GM21515 (cell line): ENCODE measurements at regions not wholly inside any gene's neighbourhood (a gene's known extent, or its start where the extent isn't known, plus 50 kb on each side); places are given as distances from the start of the nearest gene placed in this dataset.

ENCODE experiments used
- ATAC-seq: cut with Tn5 transposase; IDR thresholded peaks from one replicate; pipeline ENCODE4 v1.9.1; 2021; ENCODE audit not compliant: unreplicated experiment

DNA sequence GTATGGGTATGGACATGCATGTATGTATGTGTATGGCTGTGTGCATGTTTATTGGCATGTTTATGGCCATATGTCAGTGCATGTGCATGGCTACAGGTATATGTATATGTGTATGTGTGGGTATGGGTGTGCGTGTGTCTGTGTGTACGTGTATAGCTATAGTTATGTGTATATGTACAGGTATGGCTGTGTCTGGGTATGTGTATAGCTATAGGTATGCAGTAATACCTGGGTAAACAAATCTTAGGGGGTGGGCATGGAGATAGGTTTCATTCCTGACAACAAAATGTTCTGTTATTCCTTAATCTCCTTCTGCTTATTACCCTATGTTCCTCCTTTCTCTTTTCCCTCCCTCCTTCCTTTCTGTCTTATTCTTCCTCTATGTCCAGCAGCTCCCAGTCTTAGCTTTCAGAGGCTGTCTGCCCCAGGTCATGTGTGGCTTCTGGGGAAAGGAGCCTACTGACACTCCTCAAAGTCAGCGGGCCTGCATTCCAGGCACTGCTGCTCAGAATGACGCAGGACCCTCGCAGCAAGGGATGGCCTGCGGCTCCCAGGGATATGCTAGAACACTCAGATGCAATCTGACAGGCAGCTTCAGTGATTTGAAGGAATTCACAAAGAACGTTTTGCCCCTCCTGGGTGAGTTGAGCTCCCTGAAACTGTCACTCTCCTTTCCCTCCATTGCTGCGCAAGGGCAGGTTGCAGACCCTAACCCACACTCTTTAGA, 139.3 kb upstream of the PHACTR1 start:
- no peak for ATAC-seq

DNA sequence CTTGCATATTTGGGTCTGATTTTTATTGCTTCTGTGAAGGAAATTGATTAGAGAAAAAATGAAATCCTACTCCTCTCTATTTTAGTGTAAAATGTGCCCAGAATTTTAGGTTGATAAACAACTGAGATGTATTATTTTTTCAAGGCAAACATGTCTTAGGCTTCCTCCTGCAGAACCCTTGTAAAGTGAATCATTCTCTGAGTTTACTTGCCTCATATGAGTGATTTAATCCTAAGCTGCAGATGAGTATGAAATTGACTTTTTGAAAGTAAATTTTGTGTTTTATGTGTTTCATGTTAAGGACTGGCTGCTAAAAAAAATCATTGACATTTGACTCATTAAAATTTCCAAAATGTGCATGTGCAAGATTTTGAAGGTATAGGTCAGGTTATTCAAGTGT, 138.5 kb upstream of the PHACTR1 start:
- no peak for ATAC-seq

DNA sequence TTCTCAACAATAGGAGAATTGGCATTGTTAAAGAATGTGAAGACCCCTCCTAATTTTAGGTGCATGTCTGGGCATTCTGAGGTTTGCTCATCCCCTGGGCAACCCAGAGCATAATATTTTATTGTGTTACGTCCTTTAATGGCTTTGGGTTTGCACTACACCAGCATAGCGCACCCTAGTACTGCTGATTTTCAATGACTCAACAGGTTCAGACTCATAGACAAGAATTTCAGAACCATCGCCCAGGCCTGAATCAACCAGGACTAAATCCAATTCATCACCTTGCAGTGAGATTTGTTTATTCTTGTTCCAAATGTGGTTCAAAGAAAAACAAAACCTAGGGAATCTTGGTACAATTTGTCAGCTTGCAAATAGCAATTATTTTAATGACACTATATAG, 137.8 kb upstream of the PHACTR1 start:
- ATAC-seq: no peak

DNA sequence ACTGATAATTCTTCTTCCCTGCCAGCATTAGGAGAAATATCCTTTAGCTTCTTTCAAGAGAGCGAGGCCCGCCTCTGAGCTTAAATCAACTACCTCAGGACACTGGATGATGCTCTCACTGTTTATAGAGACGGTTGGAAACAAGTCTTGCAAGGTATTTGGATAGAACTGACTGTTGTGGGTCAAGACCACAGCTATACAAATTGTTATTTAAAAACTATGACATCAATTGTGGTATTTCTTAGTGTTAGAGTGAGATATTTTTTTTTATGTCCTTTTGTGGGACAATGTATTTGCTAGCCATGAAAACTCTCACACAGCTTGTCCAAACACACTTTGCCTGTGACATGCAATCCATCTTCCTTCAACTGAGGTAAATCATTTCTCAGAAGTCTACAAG, 136.3 kb upstream of the PHACTR1 start:
- no peak for ATAC-seq

DNA sequence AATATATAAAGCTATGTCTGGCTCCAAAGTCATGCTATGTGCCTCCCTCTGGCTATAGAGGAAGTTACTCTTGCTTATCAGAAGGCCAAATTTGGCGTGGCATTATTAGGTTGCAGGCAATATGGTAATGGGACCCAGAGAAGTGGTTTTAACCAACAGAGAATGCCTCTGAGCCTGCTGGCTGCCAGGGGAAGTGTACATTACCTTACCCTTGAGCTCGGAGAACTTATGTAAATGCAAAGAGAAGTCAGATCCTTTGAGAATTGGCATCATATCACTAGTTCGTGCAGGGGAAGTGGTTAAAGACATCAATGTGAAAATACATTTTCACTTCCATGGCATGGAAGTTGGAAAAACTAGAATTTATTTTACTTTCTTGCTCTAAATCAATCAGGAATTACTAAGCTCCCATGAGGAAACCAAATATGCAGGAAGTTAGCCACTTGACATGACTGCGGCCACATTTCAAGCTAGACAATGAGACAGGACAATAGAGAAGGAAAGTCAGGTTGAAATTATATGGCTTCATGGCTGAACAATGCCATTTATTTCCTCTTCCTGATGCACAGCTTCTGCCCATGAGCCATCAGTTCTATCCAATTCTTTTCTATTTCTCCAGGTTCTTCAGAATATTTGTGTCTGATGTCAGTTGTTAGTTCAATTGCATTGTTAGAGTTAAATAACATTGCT, 134.0 kb upstream of the PHACTR1 start:
- no peak for ATAC-seq

DNA sequence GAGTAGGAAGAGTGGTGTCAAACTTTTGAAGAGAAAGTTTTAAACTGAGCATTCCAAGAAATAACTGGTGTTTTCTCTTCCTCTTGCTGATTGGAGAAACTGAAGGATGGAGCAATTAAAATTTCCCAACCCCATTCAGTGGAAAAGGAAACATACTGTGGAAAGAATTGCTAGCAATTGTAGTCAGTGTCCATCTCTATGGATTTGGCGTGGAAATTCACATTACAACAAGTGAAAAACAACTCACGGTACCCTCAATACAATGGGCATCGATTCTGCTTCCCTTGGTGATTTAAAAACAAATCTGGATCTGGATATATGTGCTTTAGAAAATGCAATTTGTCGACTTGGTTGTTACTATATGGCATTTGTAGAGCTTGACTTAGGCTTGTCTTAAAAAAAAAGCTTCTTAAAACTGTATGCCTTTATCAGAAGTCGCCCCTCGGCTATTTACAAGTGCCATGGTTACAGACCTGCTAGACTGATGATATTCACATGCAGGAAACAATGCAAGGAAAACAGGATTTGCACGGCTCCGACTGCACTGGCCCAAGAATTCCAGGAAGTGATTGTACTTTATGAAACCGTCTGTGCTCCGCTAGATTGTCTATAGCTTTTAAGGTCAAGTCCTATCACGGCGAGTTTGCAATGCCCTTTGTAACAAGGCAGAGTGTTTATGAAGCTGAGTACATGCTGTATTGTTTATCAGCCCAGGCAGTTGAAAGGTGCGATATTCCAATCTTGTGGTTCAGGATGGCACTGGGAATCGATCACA, 131.7 kb upstream of the PHACTR1 start:
- no peak for ATAC-seq

DNA sequence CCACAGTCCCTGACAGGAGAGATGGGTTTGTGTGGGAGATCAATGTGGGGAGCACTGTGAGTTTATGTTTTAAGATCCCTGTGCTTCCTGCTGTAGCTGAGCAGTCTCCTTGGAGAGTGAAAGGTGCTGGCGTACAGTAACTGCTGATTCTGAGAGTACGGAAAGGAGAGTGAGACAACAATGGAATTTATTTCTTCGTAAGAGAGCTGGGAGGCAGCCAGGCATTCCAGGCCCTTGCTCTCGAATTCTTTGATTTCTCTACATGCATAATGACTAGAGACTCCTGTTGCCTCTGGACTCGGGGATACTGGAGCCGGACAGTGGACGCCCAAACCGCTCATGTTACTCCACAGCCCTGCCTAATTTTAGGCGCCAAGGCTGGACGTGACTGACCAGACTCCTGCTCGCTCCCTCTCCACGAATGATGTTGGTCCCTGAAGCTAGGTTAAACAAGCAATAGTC, 131.0 kb upstream of the PHACTR1 start:
- ATAC-seq: no peak

DNA sequence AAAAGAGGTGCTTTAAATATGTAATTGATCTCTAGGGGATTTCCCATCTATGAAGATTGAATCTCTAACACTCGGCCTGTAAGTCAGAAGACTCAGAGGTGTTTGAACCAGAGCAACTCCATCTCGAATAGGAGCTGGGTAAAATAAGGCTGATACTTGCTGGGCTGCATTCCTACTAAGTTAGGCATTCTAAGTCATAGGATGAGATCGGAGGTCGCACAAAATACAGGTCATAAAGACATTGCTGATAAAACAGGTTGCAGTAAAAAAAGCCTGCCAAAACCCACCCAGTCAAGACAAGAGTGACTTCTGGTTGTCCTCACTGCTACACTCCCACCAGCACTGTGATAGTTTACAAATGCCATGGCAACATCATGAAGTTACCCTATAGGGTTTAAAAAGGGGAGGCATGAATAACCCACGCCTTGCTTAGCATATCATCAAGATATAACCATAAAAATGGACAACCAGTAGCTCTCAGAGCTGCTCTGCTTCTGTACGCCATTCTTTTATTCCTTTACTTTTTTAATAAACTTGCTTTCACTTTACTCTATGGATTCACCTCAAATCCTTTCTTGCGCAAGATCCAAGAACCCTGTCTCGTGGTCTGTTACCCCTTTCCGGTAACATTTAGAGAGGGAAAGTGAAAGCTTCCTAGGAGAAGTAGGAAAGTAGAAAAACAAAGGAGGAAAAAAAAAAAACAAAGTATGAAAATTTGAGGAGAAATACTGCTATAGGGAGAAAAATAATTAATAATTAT, 129.7 kb upstream of the PHACTR1 start:
- no peak for ATAC-seq

DNA sequence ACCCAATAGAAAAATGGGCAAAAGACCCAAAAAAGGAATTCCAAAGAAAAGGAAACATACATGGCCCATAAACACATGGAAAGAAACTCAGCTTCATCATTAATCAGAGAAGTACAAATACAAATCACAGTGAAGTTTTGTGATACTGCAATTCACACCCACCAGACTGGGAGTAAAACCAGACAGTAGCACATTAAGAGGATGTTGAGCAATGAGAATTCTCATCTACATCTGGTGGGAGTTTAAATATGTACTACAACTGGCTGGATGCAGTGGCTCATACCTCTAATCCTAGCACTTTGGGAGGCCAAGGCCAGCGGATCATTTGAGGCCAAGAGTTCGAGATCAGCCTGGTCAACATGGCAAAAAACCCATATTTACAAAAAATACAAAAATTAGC, 125.7 kb upstream of the PHACTR1 start:
- ATAC-seq: no peak

DNA sequence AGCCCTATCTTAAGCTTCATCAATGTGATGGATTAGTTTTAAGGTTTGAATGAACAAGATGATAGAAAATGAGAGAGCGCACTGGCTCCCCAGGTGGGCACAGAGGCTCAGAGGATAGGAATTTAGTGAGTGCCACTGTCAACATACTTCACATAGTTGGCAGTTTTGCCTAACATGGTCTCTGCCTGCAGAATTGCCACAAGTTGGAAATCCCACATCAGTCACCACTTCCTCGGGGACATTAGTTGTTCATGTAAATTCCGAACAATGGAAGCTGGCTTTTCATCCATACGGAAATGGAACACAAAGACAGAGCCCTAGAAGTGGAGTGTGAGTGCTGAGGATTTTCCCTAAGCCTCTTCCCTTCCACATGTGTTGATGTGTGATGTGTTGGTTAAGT, 123.9 kb upstream of the PHACTR1 start:
- no peak for ATAC-seq

DNA sequence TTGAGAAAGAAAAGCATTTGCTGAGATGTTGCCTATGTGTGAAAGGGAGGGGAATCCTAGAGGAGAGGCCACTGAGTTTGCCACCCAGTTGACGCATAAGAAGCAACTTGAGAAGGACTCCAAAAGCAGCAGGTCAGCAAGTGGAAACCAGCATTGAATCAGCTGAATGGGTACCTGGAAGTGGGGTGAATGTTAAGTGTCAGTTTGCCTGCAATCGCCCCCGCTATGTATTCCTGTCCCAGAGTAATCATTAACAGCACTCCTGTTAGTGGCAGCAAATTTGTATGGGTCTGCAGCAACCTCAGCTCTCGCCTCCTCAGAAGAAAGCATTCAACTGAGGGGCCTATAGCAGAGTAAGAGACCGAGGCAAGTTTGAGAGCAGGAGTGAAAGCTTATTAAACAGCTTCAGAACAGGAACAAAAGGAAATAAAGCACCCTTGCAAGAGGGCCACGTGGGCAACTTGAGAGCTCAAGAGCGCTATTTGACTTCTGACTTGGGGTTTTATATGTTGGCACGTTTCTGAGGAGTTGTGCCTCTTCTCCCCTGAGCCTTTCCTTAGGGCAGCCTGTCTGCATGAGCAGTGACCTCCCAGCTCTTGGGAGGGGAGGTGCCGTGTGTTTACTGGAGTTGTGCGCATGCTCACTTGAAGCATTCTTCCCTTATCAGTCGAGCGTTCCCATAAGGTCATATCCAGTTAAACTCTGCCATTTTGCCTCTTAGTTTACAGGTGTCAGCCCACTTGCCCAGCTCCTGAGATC, 122.6 kb upstream of the PHACTR1 start:
- no peak for ATAC-seq

DNA sequence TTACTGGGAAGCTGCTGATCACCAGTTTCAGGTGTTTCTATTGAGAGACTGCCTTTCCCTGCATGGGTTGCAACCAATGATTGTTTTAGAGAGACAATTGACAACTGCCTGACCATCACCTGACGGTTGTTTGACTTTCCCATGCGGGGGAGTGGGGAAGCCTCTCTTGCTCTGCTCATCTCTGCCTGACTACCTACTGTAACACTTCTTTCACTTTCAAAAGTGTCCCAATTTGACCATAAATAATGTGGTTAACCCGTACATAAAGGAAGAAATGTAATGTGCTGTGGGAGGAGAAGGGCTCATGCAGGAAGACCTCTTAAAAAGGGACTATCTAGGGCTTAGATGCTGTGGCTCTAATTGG, 122.1 kb upstream of the PHACTR1 start:
- ATAC-seq: no peak

DNA sequence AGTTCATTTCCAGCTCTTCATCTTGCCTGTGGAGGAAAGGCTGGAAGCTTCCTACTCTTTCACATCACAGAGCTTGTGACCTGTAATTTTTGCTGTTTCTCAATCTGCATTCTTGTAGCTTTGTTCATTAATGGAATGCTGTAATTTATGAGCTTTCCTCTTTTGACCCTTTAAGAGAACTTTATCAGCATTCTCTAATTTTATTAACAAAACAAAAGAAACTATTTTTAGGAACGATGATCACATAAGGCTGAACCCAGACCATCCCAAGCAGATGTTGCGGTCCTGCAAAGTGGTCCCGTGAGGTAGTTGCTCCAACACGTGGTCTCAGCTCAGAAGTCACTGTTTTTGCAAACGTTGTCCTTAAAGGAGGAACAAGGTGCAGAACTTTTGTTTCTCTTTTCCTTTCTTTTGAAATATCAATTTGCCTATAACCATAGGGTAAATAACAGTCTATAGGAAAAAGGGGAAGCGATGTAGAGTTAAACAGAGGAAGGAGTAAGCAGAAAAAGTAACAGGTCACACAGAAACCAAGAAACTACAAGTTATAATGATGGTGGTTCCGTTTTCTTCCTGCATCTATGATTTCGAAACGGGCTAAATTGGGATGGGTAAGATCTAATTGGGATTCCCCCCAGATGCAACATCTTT, 121.3 kb upstream of the PHACTR1 start:
- ATAC-seq: peak; percentile 60

DNA sequence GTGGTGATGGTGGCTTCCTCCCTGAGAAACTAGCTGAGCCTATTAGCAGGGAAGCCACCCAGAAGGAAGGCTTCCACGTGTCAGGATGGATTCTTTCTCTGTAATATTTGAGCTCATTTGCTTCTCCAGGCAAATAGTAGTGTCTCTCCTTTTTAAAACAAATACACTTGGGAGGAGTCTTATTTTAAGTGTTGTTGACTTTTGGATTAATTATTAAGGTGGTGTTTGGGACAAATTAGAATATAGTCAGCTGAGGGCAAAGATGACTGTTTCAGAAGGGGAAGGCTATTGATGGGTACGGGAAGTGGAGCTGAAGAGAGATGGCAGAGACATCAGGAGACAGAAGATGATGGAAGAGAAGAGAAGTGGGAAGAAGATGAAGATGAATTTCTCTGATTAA, 119.8 kb upstream of the PHACTR1 start:
- ATAC-seq: no peak

DNA sequence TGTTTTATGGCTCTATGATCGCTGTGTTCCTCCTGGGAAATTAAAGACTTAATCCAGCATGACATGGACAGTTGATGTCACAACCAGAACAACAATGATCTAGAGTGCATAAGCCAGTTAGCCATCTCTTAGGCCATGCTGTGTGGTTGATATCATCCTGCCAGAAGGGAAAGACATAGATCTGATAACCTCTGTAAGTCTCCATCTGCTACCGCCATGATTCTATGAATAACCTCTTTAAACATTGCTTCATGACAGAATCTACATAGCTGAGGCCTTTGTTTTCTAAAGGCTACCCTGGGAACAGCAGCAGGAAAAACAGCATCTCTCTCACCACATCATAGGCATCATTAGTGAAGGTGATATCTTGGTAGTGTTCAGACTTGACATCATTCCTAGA, 117.6 kb upstream of the PHACTR1 start:
- no peak for ATAC-seq

DNA sequence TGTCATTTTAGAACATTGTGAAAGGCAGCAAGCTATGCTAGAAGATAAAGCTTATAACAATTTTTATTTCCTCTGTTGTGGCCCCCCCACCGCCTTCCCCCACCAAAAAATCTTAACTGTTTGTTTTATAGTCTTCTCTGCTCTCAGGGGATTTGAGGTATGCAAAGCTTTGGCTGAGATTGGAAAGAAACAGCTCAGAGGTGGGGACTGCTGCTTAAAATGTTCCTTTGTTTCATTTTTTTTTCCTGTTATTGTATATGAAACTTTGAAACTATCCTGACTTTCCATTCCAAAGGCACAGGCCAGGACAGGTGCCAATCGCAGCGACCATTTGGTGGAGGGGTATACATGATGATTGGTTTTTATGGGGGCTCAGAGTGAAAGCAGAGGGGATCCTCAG, 114.7 kb upstream of the PHACTR1 start:
- no peak for ATAC-seq

DNA sequence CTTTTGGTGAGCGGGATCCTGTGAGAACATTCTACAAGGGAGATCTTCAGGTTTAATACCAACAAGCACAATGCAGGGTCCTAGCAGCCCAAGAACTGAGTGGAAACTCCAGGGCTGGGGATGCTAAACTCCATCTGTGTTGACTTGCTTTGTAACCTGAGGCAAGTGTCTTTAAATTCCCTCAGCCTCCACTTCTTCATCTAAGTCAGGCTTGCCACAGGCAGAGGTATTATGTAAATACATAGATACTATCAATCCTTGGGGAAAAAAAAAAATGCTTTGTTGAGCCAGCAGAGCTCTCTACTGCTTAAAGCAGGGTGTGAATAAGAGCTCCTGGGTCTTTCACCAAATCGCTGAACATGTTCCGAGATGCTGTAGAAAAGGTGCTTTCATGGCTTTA, 114.2 kb upstream of the PHACTR1 start:
- no peak for ATAC-seq

DNA sequence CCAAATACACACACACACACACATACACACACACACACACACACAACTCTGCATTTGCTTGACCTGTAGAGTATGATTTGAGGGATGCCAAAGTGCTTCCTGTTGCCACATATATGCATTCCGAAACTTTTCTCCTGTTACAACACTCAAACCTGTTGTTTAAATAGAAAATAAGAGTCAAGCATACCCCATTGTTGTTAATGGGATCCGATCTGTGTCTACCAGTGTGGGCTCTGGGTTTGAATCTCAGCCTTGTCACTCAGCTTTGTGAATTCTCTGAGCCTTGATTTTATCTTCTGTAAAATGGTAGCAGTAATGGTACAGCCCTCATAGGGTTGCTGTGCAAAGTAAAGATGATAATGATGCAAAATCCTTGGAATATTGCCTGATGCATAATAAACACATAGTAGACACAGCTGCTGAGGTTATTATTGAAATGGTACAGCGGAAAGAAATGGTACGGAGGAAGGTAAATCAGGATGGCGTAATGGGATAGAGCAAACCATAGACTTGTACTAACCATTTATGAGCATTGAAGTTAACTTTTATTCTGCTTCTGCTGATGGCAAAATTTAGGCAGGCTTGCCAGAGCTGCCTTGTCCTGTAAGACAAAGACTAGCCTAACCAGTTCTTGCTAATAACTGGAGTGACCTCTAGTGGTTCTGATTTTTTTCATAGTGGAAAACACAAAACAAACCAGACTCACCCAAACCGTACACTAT, 113.5 kb upstream of the PHACTR1 start:
- ATAC-seq: no peak

DNA sequence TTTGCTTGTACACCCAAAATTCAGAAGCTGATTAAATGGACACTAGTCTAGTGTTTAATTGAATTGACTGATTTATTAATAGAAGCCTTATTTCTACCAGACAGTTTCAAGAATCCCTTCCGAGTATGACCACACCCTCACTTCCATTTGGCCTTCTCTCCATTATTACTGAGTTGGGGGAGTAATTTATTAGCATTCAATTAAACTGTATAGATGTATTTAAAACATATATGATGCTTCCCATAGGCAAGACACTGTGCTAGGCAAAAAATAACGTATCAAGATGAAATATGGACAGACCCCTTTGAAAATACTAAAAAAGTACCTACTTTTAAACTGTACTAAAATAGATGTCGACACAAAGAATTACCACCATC, 112.9 kb upstream of the PHACTR1 start:
- no peak for ATAC-seq
